HG03565 (cell line): ENCODE measurements at regions not wholly inside any gene's neighbourhood (a gene's known extent, or its start where the extent isn't known, plus 50 kb on each side); places are given as distances from the start of the nearest gene placed in this dataset.
A peak's percentile ranks its signal among the peaks of the same experiment; 100 is the strongest.
"Not testable (repeated sequence)": the region's sequence is repeated elsewhere in the genome, so short reads cannot be mapped to it uniquely, and the experiment has no call there.

Source experiments
- ATAC-seq: cut with Tn5 transposase; IDR thresholded peaks from one replicate; pipeline ENCODE4 v1.9.1; 2021; ENCODE audit warnings: mild to moderate bottlenecking, moderate library complexity; ENCODE audit not compliant: unreplicated experiment

- no peak for ATAC-seq
These were observed 516.1 kb downstream of the CCSER2 start for GRCh38 chr10:84844461-84844860.

- peak; percentile 51 for ATAC-seq
These were observed 517.4 kb downstream of the CCSER2 start for GRCh38 chr10:84845628-84846261.

DNA sequence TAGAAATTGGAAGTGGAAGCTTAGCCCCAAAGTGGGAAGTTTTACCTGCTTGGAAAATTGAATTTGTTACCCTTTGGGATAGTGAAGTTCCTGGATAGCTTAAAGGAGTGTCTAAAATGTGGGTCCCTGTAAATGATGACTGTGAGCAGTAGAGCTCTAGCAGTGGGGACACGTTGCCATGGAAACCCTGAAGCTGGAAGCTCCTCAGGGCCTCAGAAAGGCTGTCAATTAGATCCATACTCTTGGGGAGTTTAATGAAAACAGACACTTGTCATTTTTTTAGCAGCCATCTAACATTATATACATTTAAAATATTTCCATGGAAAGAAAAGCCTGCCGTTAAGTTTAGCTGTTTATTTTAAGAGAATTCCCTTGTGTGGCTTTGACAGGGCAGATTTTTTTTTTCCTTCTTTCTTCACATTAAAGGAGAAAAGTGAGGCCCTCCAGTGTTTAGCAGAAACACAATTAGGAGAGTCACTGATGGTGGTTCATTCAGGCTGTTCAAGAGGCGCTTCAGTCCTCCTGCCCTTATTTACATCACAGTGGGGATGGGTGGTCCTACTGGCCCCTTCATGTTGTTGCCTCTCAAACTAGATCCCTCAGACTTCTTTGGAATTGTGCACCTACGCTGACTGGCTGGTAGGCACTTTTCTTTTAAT, 518.4 kb downstream of the CCSER2 start:
- no peak for ATAC-seq

- ATAC-seq, result no peak
These were observed 520.6 kb downstream of the CCSER2 start for GRCh38 chr10:84848967-84849366.

DNA sequence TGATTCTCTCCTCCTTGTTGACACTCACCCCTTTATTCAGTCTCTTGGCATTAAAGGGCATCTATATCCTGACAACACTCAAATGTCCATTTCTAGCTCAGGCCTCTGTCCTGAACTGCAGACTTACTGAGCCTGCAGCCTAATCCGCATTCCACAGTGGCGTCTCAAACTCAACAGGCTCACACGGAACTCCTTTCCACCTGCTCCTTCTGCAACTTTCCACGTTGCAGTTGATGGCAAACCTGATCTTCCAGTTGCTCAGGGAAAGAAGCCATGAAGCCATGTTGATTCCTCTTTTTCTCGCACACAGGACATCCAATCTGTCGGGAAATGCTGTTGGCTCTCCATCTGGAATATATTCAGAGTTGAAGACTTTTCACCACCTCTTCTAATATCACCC, 522.4 kb downstream of the CCSER2 start:
- no peak for ATAC-seq

DNA sequence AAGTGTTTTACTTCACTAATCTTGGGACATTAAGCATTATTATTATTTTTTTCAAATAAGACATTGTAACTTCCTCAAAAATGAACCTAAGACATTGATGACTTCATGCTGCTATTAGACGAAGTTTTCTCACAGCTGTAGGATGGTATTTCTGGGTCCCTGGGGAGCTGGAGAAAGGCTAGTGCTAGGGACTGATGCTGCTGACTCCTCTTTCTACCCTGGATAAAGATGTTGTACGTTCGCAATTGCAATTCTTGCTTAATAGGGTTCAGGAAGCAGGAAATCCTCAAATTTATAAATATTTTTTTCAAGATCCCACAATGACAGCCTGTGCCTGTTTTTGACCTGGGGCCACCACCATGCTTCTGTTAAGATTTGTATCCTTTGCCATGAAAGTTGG, 526.0 kb downstream of the CCSER2 start:
- no peak for ATAC-seq

- ATAC-seq, result no peak
These were observed 532.5 kb downstream of the CCSER2 start for GRCh38 chr10:84860855-84861254.

DNA sequence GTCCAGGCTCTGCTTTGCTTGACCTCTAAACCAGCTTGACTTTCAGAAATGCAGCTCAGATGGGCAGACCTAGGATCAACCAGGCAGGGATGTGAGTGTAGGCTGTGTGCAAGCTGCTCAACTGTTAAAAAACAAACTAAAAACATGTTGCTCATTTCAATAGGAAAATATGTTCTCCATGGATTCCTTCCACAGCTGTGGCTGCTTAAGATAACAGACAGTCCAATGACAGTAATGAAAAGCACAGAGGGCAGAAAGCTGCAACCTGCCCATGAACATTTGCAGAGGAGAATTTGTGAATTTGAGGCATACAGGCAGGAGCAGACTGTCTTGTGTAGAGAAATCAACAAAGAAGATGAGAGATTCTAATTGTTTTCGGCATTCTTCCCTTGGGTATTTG, 534.2 kb downstream of the CCSER2 start:
- ATAC-seq, result no peak

DNA sequence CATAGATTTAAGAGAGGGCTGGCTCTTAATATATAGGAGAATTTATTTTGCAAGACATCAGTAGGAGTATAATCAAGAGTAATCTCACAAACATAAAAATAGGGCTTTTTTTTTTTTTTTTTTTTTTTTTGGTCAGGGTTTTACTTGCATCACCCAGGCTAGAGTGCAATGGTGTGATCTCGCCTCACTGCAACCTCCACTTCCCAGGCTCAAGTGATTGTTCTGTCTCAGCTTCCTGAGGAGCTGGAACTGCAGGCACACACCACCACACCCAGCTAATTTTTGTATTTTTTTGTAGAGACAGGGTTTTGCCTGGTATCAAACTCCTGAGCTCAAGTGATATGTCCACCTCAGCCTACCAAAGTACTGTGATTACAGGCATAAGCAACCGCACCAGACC, 535.3 kb downstream of the CCSER2 start:
- no peak for ATAC-seq

DNA sequence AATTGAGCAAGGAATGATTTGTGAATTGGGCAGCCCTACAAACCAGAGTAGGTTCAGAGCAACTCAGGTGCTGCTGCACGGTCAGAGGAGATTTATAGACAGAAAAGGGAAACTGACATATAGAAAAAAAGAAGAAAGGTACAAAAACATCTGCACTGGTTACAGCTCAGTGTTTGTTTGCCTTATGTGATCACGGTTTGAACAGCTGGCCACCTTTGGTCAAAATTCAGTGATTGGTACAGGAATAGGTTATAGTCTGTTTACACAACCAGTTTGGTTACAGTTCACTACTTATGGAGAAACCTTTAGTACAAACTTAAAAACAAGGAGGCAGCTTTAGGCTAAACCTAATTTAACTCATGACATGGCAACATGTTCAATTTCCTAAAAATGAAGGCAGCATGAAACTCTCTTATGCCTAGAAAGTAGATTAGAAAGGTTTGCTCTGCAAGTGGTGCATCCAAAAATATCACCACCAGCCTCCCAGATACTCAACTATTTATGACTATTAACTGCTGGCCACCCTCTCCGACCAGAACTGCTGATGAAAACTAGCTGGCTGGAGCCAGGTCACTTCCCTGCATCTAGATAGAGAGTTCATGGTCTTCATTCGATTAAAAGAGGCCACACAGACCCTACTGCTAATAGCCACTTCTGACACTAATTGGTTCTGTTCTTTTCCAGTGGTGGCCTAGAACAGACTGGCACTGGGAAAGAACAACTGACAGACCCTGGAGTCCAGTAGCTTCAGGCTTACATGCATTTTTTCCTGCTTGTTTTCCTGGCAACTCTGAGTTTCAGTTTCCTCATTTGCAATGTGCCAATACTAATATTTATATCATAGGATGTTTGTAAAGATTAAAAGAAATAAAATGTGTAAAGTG, 548.0 kb downstream of the CCSER2 start:
- ATAC-seq, result no peak

- ATAC-seq, result no peak
These were observed 551.6 kb downstream of the CCSER2 start for GRCh38 chr10:84879991-84880390.

- not testable (repeated sequence) for ATAC-seq
These were observed 553.3 kb downstream of the CCSER2 start for GRCh38 chr10:84881696-84882095.

DNA sequence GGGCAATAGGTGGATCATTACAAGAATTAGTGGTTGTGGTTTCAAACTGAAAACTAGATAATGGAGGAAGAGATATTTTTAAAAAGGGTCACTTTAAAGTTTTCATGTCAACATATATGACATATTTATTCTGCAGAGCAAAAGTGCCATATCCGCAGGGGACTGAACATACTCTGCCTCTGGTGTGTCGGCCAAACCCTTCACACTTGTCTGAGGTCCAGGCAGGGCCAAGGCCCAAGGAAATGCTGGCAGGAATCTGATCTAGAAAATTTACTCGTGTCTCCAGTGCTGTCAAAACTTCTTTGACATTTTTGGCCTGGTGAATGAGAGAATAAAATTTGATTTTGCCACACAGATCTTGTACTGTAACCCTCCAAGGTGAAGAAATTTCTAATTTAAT, 562.3 kb downstream of the CCSER2 start:
- no peak for ATAC-seq

GRCh38 chr10:84891631-84892030, 563.2 kb downstream of the CCSER2 start:
- no peak for ATAC-seq

GRCh38 chr10:84895541-84895940, 567.2 kb downstream of the CCSER2 start:
- ATAC-seq, result no peak

GRCh38 chr10:84896909-84897308, 568.5 kb downstream of the CCSER2 start:
- ATAC-seq, result no peak

- ATAC-seq, result no peak
These were observed 570.9 kb downstream of the CCSER2 start for GRCh38 chr10:84899268-84899667.

DNA sequence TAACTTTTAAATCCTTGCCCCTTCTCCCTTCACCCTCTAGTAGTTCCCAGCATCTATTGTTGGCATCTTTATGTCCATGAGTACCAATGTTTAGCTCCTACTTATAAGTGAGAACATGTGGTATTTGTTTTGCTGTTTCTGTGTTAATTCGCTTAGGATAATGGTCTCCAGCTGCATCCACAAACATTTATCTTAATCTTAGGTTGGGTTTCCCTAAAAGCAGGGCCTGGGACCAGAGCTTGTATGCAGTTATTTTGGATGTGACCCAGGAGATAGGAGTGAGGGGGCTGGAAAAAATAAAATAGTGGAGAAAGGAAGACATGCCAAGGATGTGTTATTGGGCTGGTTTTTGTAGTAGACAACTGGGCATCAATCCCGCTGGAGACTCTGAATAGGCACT, 571.8 kb downstream of the CCSER2 start:
- ATAC-seq, result no peak

DNA sequence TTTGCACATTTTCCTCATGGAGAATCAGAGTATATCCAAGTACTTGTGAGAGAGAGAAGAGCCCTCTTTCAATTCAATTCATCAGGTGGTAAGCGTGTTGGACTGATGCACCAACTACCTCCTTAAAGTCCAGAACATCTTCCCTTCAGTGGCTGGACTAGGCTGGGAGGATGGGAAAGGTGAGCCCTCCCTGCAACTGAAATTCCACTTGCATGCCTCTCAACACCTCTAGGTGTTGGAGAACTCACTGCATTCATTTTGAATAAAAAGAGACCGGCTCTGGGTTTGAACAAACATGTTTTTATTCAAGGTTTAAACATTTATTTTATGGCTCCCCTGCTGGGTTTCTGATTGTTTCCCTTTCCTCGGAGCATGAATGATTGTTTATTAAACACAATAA, 573.5 kb downstream of the CCSER2 start:
- no peak for ATAC-seq

DNA sequence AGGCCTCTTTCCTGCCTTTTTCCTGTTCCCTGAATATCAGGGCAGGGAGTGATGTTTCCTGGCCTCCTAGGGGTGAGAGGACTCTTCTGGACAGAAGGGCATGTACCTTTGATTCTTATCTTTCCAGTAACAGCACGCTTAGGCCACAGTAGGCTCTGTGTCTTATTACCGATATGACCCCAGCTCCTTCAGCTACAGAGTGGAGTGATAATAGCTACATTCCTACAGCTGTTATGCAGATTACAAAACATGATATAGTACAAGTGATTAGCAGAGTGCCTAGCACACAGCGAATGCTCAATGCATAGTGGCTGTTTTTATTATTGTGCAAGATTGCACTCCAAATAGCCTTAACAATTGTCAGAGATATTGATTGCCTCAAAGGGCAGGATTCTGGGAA, 574.2 kb downstream of the CCSER2 start:
- ATAC-seq, result no peak

DNA sequence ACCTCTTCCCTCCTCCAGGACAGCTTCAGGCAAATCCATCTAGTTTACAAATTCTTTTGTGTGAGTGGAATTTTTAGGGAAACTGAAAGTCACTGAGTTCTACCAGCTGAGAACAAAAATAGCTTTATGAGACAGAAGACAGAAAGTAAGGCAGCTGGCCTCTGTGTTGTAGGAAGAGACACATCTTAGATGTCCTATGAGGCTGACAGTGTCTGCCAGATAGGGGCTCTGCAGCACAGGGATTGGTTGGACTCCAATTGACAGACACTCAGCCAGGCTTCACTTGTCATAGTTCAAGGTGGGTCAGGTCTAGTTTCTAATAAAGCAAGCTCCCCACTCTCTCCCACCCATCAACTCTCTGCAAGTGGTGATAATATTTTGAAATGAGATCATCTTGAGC, 574.9 kb downstream of the CCSER2 start:
- no peak for ATAC-seq

DNA sequence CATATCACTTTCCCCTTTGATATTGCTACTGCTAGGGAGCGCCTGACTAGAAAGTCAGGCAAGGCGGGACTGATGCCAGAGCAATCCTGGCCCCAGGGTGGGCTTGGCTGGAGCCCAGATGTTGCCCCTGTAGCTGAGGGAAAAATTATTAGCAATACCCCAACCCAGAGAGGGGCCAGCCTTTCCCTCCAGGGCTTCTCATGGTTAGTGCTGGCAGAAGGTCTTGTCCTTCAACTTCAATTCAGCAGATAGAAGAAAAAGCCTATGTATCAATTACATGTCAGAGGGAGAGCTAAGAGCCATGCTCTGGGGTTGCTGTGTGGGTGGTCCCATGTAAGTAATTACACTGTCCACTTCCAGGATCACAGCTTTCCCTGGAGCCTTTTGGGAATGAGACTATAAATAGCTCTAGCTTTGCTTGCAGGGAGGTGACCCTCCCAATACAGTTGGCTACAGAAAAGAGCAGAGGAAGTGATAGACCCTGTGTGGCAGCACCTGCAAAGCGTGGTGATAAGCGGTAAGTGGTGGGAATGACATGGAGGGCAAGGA, 579.1 kb downstream of the CCSER2 start:
- no peak for ATAC-seq
